Liver (tissue), 8 donors: ENCODE measurements at regions not wholly inside any gene's neighbourhood (a gene's known extent, or its start where the extent isn't known, plus 50 kb on each side); places are given as distances from the start of the nearest gene placed in this dataset.

ENCODE experiments used
- DNase-seq: peaks from one replicate; pipeline ENCODE4 v3.0.0-alpha.2; 2017; ENCODE audit warnings: low spot score
- H3K27ac ChIP-seq, 2 donors: one replicate each; pipeline ENCODE4 v1.7.0; 2013; ENCODE audit warnings: inconsistent platforms in 2 of 2, low read length in 2 of 2, control low read depth in 1 of 2, low read depth in 1 of 2, mild to moderate bottlenecking in 1 of 2
- H3K27me3 ChIP-seq, 4 donors: one replicate each; pipeline versions ENCODE4 v1.6.1 to v1.7.0; 2013; ENCODE audit warnings: low read length in 3 of 4, inconsistent platforms in 1 of 4, mild to moderate bottlenecking in 1 of 4, moderate library complexity in 1 of 4; ENCODE audit not compliant: control insufficient read depth in 4 of 4, insufficient read depth in 4 of 4
- H3K36me3 ChIP-seq, 4 donors: one replicate each; pipeline versions ENCODE4 v1.6.1 to v1.7.0; 2013; ENCODE audit warnings: low read length in 3 of 4, mild to moderate bottlenecking in 3 of 4, low read depth in 1 of 4, moderate library complexity in 1 of 4; ENCODE audit not compliant: control insufficient read depth in 4 of 4, insufficient read depth in 3 of 4
- H3K4me1 ChIP-seq, 4 donors: one replicate each; pipeline versions ENCODE4 v1.6.1 to v1.7.0; 2013; ENCODE audit warnings: low read length in 3 of 4, mild to moderate bottlenecking in 3 of 4, moderate library complexity in 1 of 4; ENCODE audit not compliant: control insufficient read depth in 4 of 4, insufficient read depth in 4 of 4
- H3K4me3 ChIP-seq, 3 donors: one replicate each; pipeline versions ENCODE4 v1.6.1 to v1.7.0; 2013; ENCODE audit warnings: low read length in 3 of 3, control low read depth in 1 of 3, low read depth in 1 of 3, mild to moderate bottlenecking in 1 of 3
- H3K9ac ChIP-seq, 2 donors: one replicate each; pipeline ENCODE4 v1.7.0; 2013; ENCODE audit warnings: low read length in 2 of 2, mild to moderate bottlenecking in 2 of 2, moderate library complexity in 2 of 2, control low read depth in 1 of 2, low read depth in 1 of 2
- H3K9me3 ChIP-seq, 4 donors: one replicate each; pipeline versions ENCODE4 v1.6.1 to v1.7.0; 2013; ENCODE audit warnings: low read length in 3 of 4; ENCODE audit not compliant: control insufficient read depth in 4 of 4
- ATF3 ChIP-seq: IDR thresholded peaks from 2 replicates; pipeline ENCODE4 v1.6.1; 2016; ENCODE audit warnings: antibody characterized with exemption
- FOXA1 ChIP-seq: IDR thresholded peaks from 2 replicates; pipeline ENCODE4 v1.6.1; 2016; ENCODE audit warnings: antibody characterized with exemption
- FOXA2 ChIP-seq: IDR thresholded peaks from 2 replicates; pipeline ENCODE4 v1.6.1; 2016; ENCODE audit warnings: antibody characterized with exemption
- GABPA ChIP-seq, 2 donors: IDR thresholded peaks in 1 of 2; conservative IDR thresholded peaks in 1 of 2; 2 replicates each; pipeline ENCODE4 v1.6.1; 2016; ENCODE audit warnings: antibody characterized with exemption in 2 of 2, mild to moderate bottlenecking in 1 of 2, moderate library complexity in 1 of 2
- HNF4A ChIP-seq, 2 donors: conservative IDR thresholded peaks; 2 replicates each; pipeline ENCODE4 v1.6.1; 2016; ENCODE audit warnings: antibody characterized with exemption in 2 of 2, mild to moderate bottlenecking in 2 of 2
- HNF4G ChIP-seq: IDR thresholded peaks from 2 replicates; pipeline ENCODE4 v1.6.1; 2016; ENCODE audit warnings: antibody characterized with exemption
- NR2F2 ChIP-seq: IDR thresholded peaks from 2 replicates; pipeline ENCODE4 v1.6.1; 2016; ENCODE audit warnings: antibody characterized with exemption
- RXRA ChIP-seq, 2 donors: IDR thresholded peaks; 2 replicates each; pipeline ENCODE4 v1.6.1; 2017 to 2018; ENCODE audit warnings: antibody characterized with exemption in 2 of 2, mild to moderate bottlenecking in 1 of 2
- SP1 ChIP-seq: IDR thresholded peaks from 2 replicates; pipeline ENCODE4 v1.6.1; 2018; ENCODE audit warnings: antibody characterized with exemption, mild to moderate bottlenecking
- TAF1 ChIP-seq: conservative IDR thresholded peaks from 2 replicates; pipeline ENCODE4 v1.6.1; 2016; ENCODE audit warnings: antibody characterized with exemption, mild to moderate bottlenecking
- YY1 ChIP-seq: IDR thresholded peaks from 2 replicates; pipeline ENCODE4 v1.6.1; 2016; ENCODE audit warnings: antibody characterized with exemption, mild to moderate bottlenecking
- WGBS: extraction: QIAGEN DNeasy Blood & Tissue Kit; methylation state at CpG from one replicate; pipeline ENCODE4 v1.1.7; 2013; 5-methylcytosine and 5-hydroxymethylcytosine counted together
- TF ChIP-seq, protein P1 (sequence below): fragments of 150-350 bp; IDR thresholded peaks from 2 replicates; pipeline ENCODE4 v1.5.1; 2017; ENCODE audit warnings: improper control_type of control experiment, low read depth, low read length; ENCODE audit not compliant: missing input control
- TF ChIP-seq, protein P2 (sequence below): IDR thresholded peaks from 2 replicates; pipeline ENCODE4 v1.6.1; 2016; ENCODE audit warnings: antibody characterized with exemption
- TF ChIP-seq, protein P3 (sequence below): IDR thresholded peaks from 2 replicates; pipeline ENCODE4 v1.6.1; 2016; ENCODE audit warnings: antibody characterized with exemption, mild to moderate bottlenecking
- donor health status: healthy.
- donor health status: healthy.
- donor health status: healthy.
- donor health status: healthy.
- donor health status: healthy.

GRCh38 chr16:72302332-72302731 lies 130.4 kb upstream of the PMFBP1 start:
- DNase-seq: no peak
- no peaks in the 10 kb centered on the region for H3K27me3 ChIP-seq
- H3K4me3 ChIP-seq: no peak overlapping the region
- H3K9ac ChIP-seq: no peak overlapping the region
- H3K27ac ChIP-seq: no peak overlapping the region
- 72% methylated on average over 2 of the region's 2 CpGs for WGBS
- no peaks in the 10 kb centered on the region for H3K36me3 ChIP-seq
- no peaks in the 10 kb centered on the region for H3K9me3 ChIP-seq
- H3K4me1 ChIP-seq: no peaks in the 10 kb centered on the region
- TF ChIP-seq GABPA (IDR thresholded peaks at IDR 0.05 in 1 of 2, conservative IDR thresholded peaks at IDR 0.05 in 1 of 2): no peak
- no peak for TF ChIP-seq TAF1
- TF ChIP-seq, protein P1, sequence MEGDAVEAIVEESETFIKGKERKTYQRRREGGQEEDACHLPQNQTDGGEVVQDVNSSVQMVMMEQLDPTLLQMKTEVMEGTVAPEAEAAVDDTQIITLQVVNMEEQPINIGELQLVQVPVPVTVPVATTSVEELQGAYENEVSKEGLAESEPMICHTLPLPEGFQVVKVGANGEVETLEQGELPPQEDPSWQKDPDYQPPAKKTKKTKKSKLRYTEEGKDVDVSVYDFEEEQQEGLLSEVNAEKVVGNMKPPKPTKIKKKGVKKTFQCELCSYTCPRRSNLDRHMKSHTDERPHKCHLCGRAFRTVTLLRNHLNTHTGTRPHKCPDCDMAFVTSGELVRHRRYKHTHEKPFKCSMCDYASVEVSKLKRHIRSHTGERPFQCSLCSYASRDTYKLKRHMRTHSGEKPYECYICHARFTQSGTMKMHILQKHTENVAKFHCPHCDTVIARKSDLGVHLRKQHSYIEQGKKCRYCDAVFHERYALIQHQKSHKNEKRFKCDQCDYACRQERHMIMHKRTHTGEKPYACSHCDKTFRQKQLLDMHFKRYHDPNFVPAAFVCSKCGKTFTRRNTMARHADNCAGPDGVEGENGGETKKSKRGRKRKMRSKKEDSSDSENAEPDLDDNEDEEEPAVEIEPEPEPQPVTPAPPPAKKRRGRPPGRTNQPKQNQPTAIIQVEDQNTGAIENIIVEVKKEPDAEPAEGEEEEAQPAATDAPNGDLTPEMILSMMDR: no peak
- no peak for TF ChIP-seq RXRA (IDR thresholded peaks at IDR 0.05)
- TF ChIP-seq HNF4A (conservative IDR thresholded peaks at IDR 0.05): no peak
- TF ChIP-seq HNF4G: no peak
- TF ChIP-seq YY1: no peak
- no peak for TF ChIP-seq SP1
- TF ChIP-seq NR2F2: no peak
- TF ChIP-seq ATF3: no peak
- no peak for TF ChIP-seq FOXA1
- TF ChIP-seq, protein P2, sequence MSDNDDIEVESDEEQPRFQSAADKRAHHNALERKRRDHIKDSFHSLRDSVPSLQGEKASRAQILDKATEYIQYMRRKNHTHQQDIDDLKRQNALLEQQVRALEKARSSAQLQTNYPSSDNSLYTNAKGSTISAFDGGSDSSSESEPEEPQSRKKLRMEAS: no peak
- TF ChIP-seq, protein P3, sequence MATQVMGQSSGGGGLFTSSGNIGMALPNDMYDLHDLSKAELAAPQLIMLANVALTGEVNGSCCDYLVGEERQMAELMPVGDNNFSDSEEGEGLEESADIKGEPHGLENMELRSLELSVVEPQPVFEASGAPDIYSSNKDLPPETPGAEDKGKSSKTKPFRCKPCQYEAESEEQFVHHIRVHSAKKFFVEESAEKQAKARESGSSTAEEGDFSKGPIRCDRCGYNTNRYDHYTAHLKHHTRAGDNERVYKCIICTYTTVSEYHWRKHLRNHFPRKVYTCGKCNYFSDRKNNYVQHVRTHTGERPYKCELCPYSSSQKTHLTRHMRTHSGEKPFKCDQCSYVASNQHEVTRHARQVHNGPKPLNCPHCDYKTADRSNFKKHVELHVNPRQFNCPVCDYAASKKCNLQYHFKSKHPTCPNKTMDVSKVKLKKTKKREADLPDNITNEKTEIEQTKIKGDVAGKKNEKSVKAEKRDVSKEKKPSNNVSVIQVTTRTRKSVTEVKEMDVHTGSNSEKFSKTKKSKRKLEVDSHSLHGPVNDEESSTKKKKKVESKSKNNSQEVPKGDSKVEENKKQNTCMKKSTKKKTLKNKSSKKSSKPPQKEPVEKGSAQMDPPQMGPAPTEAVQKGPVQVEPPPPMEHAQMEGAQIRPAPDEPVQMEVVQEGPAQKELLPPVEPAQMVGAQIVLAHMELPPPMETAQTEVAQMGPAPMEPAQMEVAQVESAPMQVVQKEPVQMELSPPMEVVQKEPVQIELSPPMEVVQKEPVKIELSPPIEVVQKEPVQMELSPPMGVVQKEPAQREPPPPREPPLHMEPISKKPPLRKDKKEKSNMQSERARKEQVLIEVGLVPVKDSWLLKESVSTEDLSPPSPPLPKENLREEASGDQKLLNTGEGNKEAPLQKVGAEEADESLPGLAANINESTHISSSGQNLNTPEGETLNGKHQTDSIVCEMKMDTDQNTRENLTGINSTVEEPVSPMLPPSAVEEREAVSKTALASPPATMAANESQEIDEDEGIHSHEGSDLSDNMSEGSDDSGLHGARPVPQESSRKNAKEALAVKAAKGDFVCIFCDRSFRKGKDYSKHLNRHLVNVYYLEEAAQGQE: no peak
- no peak for TF ChIP-seq FOXA2

GRCh38 chr16:72301523-72302236 lies 129.7 kb upstream of the PMFBP1 start:
- TF ChIP-seq NR2F2 (no peak), TAF1 (no peak)
- DNase-seq: no peak
- no peaks in the 10 kb centered on the region for H3K36me3 ChIP-seq
- no peak overlapping the region for H3K9ac ChIP-seq
- WGBS: 71% methylated on average over 8 of the region's 8 CpGs
- H3K4me1 ChIP-seq: no peaks in the 10 kb centered on the region
- H3K27ac ChIP-seq: no peak overlapping the region
- no peaks in the 10 kb centered on the region for H3K27me3 ChIP-seq
- no peak overlapping the region for H3K4me3 ChIP-seq
- H3K9me3 ChIP-seq: no peaks in the 10 kb centered on the region
